ENCODE measurements at regions not wholly inside any gene's neighbourhood (a gene's known extent, or its start where the extent isn't known, plus 50 kb on each side); places are given as distances from the start of the nearest gene placed in this dataset.
"Not testable (repeated sequence)": the region's sequence is repeated elsewhere in the genome, so short reads cannot be mapped to it uniquely, and the experiment has no call there.

DNA sequence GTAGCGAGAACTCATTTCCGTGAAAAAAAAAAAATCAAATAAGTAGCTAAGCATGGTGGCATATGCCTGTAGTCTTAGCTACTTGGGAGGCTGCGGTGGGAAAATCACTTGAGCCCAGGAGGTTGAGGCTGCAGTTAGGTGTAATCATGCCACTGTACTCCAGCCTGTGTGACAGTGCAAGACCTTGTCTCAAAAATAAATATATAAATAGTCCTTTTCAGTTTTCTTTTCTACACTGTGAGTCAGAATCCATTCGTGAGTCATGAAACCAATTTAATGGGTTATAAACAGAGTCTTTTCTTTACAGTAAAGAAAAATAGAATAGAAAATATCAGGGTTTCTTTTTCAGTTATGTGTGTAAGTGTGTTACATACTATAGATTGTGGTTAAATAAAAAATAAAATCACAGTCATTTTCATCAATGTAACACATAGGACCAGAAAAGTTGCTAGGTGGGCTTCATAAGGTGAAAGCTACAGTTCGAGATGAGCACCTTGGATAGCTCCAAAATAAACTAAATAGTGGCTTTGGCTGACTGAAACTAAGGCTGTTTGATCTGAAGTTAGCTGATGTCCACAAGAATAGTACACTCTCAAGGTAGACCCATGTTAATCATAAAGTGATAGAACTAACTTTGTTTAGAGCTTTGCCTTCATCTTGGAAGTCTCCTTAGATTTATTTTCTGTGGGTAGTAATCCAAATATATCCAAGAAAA lies 781.1 kb downstream of the GATA3 start:
- TF ChIP-seq, protein P1, sequence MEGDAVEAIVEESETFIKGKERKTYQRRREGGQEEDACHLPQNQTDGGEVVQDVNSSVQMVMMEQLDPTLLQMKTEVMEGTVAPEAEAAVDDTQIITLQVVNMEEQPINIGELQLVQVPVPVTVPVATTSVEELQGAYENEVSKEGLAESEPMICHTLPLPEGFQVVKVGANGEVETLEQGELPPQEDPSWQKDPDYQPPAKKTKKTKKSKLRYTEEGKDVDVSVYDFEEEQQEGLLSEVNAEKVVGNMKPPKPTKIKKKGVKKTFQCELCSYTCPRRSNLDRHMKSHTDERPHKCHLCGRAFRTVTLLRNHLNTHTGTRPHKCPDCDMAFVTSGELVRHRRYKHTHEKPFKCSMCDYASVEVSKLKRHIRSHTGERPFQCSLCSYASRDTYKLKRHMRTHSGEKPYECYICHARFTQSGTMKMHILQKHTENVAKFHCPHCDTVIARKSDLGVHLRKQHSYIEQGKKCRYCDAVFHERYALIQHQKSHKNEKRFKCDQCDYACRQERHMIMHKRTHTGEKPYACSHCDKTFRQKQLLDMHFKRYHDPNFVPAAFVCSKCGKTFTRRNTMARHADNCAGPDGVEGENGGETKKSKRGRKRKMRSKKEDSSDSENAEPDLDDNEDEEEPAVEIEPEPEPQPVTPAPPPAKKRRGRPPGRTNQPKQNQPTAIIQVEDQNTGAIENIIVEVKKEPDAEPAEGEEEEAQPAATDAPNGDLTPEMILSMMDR (IDR thresholded peaks at IDR 0.05) = no peak

GRCh38 chr10:8840356-8840755 lies 785.9 kb downstream of the GATA3 start:
- DNase-seq (ENCODE audit: low spot score) = no peak
- no peak for ATAC-seq (ENCODE audit: low FRiP score)
- TF ChIP-seq, protein P1 (IDR thresholded peaks at IDR 0.05) = no peak

More for the DNA sequence above, 781.1 kb downstream of the GATA3 start:
- DNase-seq (ENCODE audit: low spot score) = no peak
- ATAC-seq (ENCODE audit: low FRiP score) = no peak

GRCh38 chr10:8844141-8844540 lies 789.7 kb downstream of the GATA3 start:
- TF ChIP-seq, protein P1 (IDR thresholded peaks at IDR 0.05) = no peak
- ATAC-seq (ENCODE audit: low FRiP score) = no peak
- no peak for DNase-seq (ENCODE audit: low spot score)

- ATAC-seq (ENCODE audit: low FRiP score) = no peak
- no peak for DNase-seq (ENCODE audit: low spot score)
- TF ChIP-seq, protein P1 (IDR thresholded peaks at IDR 0.05) = no peak
Observed at GRCh38 chr10:8852546-8852945, 798.1 kb downstream of the GATA3 start.

- TF ChIP-seq, protein P1 (IDR thresholded peaks at IDR 0.05) = no peak
- ATAC-seq (ENCODE audit: low FRiP score) = no peak
- DNase-seq (ENCODE audit: low spot score) = no peak
Observed at GRCh38 chr10:8853048-8853447, 798.6 kb downstream of the GATA3 start.

DNA sequence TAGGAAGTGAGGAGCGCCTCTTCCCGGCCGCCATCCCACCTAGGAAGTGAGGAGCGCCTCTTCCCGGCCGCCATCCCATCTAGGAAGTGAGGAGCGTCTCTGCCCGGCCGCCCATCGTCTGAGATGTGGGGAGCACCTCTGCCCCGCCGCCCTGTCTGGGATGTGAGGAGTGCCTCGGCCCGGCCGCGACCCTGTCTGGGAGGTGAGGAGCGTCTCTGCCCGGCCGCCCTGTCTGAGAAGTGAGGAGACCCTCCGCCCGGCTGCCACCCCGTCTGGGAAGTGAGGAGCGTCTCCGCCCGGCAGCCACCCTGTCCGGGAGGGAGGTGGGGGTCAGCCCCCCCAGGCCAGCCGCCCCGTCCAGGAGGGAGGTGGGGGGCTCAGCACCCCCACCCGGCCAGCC lies 814.4 kb downstream of the GATA3 start:
- ATAC-seq (ENCODE audit: low FRiP score); DNase-seq (ENCODE audit: low spot score): not testable (repeated sequence)

- no peak for DNase-seq (ENCODE audit: low spot score)
- TF ChIP-seq, protein P1 (IDR thresholded peaks at IDR 0.05) = no peak
- no peak for ATAC-seq (ENCODE audit: low FRiP score)
Observed at GRCh38 chr10:8873310-8873709, 818.8 kb downstream of the GATA3 start.
